Epidermal melanocyte (primary cell): ENCODE measurements at regions not wholly inside any gene's neighbourhood (a gene's known extent, or its start where the extent isn't known, plus 50 kb on each side); places are given as distances from the start of the nearest gene placed in this dataset.

Experiments used
- DNase-seq: peaks from one replicate; pipeline ENCODE4 v3.0.0; 2011; ENCODE audit warnings: low spot score; ENCODE audit not compliant: insufficient read length

DNA sequence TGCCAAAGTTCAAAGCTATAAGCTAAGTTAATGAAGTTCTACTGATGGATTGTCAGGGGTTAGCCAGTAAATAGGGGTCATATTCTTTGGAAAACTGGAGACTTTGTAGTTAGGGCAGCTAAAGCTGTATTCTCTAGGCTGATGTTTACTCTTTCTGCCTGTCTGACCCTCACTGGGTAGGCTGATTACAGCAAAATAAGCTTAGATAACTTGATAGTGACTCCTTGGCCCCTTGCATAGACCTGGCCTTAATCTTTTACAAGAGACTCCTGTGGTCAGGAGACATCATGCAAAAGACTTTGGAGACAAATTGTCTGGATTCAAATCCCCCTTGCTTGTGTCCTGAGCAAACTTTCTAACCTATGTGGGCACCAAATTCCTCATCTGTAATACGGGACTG is 314.4 kb upstream of the MSX2 start:
- no peak for DNase-seq

DNA sequence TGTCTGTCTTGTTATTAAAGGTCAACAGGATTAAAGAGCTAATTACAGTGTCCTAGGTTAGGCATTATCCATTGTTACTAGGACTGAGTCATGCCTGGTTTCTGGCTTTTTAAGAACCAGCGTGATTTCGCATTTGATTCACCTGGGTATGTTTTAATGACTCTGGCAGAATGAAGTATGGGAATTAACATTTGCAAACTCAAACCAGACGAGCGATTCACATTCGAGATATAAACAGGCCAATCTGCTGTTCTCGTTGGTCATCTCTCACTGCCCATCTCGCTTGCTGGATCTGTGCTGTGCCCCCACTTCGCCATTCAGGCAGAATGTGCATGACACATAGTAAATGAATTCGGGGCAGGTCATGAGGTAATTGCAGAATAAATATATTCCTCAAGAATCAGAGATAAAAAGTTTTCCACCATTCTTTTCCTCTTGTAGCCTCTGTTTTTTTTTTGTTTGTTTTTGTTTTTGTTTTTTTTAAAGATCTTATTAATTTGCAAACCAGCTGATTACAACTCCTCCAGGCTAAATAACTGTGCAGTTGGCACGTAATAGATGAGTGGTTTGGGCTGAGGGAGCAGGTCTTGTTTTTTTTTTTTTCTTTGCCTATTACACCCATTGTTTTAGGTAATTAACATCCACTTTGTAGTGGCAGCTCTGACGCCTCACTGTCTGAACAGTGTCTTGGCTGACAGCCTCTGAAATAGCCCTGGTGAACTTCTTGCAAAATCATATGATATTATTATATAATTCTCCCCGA is 313.5 kb upstream of the MSX2 start:
- no peak for DNase-seq

DNA sequence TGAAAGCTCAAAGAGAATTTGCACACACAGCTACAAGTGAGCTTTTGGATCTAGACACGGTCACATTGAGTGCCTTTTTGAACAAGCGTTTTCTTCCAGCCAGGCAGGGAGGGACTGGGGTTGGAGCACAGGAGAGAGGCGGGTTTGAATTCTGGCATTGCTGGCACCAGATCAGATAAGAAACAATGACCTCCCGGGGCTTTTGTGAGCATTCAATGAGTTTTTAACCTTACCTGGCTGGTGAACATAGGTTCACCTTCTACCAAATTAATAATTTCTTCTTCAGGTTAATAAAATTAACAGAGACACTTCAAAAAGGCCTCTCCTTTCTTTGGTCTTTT is 312.9 kb upstream of the MSX2 start:
- DNase-seq = no peak

DNA sequence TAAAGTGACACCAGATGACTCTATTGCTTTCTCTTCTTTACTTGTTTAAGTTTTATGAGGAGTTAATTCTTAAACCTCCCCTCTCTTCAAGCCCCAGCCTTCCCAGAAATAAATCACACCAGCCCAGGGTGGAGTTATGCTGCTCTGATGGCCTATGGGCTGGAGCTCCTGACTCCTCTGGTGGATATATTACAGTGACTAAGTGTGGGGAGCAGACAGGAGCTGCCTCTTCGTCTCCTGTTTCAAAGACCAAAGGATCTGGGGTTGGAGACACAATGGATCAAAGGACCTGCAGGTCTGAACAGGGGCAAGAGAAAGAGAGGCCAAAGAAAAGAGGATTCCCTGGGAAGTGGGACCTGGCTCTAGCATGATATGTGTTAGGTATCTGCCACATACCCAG is 312.0 kb upstream of the MSX2 start:
- no peak for DNase-seq

DNA sequence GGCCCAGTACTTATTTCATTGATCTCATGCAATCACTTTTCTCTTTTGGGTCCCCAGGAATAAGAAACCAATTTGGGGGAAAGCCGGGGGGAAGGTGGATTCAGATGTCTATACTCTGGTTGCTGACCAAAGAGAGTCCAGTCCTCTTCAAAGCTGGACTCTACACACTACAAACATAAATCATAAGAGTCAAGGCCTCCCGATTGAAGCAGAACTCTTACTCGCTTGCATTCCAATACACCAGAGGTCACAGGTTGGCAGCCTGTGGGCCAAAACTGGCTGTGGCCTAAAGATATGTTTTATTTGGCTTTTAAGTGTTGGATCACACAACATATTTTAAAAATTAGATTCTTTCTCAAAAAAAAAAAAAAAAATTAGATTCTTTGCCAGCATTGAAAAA is 311.4 kb upstream of the MSX2 start:
- no peak for DNase-seq

DNA sequence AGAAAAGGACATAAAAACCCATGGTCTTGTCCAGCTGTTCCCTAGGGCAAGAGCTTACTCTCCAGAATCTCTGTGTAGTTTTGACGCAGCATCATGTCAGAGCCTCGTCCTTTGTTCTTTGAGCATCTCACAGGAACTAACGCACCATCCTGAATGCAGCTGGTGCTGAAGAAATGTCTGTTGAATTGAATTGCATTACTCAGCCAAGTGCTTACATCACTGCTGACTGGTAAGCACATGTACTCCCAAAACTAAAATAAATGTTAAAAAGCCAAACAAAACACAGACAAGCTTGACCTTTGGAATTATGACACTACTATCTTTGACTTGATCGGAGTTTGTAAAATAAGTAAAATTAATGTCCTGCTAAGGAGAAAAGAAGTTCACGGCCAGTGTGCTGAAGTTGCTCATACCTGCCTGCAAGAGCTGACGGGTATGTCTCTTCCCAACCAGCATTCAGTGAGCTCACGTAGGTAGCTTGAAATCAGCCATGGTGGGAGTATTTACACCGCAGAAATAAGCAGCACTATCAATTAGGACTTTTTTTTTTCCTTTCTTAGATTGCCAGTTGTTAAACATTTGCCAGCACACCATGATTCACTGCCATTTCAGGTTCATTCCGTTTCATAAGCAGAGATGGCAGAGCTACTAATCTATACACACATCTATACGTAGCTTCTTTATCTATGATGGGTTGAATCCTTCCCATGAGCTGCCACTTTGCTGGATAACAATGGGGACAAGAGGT is 310.6 kb upstream of the MSX2 start:
- no peak for DNase-seq

DNA sequence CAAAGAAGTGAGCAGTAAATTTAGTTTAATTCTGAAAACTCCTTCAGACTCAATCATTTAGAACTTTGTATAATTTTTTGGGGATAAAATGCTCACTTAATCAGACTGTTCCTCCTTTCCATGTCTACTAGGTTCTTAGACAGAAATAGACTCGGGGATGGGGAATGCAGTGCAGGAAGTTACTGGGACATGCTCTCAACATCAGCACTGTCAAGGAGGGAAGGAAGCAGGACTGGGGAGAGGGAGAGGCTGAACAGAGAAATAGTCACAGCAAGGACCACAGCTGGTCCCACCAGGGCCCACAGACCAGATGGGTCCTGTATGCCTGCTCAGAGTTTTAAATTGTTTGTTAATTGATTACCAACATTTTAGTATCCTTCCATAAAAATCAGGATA is 310.1 kb upstream of the MSX2 start:
- DNase-seq = no peak

DNA sequence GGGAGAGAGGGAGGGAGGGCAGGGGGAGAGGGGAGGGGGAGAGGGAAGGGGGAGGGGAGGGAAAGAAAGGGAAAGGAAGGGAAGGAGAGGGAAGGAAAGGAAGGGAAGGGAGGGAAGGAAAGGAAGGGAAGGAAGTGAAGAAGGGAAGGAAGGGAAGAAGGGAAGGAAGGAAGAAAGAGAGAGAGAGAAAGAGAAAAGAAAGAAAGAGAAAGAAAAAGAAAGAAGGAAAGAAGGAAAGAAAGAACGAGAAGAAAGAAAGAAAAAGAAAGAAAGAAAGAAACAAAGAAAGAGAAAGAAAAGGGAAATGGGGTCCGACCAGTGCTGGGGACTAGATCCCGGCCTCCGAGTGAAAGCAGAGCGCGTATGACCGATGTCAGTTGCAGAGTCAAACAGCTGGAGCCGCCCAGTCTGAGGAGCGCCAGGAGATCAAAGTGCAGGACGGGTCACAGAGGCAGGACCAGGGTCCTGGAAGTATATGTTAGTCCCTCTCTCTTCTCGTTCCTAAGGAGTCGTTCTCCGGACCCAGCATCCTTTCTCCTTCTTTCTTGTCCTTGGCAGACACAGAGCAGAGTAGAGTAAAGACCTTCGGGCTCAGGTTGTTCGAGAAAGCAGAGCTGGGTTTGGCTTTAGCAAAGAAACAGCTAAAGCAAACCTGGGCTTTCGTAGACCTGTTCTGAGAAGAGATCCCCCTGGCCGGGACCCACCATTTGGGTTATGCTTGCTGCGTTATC is 305.4 kb upstream of the MSX2 start:
- DNase-seq = no peak

DNA sequence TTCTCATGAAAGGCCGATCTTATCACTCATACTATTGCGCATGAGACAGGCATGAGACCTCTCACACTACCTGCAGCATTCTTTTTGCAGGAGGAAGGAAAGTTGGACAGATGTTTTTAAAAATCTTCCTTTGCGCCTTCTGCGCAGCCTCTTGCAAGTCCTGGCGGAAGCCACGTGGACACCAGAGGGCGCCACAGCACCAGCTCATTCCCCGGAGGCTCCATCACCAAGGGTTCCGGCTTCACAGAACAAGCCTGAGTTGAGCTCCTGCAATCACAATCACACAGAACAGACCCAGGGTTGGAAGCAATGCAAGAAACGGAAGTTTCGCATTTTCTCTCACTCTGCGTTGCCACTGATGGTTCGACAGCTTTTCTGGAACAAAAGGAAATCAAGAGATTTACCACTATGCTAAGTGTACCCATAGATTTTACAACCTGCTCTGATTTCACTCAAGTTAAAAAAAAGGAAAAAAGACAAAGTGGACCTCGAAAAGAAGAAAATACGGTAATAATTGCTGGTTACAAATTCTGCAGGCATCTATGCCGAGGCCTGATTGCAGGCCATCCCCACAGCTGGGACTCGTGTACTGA is 304.7 kb upstream of the MSX2 start:
- peak; percentile 80 for DNase-seq

DNA sequence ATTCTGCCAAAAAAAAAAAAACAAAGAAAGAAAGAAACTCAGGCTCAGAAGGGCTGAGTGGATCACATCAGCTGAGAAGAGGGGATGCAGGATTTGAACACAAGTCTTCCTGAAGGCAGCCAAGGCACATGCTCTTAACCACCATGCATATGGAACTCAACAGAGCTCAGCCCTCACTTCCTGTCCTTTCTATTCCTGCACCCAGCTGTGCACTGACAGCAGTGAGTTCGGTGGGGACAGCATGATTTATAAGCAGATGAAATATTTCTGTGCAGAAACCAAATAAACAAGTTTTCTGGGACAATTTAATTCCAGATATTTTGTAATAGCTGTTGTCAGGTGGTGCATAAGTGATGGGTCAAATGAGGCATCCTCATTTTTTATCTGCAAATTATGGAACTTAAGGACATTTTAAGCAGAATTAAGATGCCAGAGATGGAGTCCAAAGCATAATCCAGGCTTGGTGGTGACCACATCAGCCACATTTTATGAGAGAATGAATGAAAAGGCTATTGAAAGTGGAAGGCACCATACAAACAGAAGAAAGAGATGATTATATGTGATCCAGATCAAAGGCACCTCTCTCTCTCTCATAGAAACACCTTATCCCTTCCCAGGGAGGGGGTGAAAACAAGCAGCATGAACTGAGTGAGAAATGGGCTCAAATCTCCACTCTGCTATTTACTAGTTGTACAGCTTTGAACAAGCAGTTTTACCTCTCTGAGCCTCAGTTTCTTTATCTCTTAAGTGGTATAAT is 303.6 kb upstream of the MSX2 start:
- DNase-seq = no peak

DNA sequence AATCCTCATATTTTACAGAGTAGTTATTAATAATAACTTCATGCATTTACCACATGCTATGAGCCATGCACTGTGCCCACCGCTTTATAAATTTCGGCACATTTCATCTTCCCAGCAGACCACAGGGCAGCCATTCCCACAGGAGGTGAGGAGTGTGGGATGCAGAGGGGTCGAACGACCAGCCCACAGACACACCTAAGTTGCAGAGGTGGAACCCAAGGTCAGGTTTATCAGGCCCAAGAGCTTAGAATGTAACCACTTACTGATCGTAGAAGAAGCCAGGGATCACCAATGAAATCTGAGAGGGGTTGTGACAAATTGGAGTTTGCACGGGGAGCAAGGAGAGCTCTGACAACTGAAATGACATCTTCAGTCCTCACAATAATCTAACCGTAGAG is 303.0 kb upstream of the MSX2 start:
- DNase-seq = no peak

DNA sequence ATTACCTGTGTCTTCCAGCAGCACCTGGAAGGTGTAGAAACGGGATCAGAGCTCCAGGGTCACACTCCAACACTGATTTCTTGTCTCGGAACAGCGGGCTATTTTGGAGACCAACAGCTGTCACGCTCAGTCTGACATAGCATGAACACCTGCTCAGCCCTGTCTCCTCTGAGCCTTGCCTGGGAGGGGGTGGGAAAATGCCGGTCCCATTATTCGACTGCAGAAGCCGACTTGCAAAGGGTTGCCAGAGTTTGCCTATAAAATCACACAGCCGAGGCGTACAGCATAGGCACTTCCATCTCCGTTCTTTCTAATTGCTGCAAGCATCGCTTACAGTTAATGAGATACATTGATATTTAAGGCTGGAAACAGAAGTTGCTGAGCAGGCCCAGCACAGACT is 300.8 kb upstream of the MSX2 start:
- DNase-seq = no peak

DNA sequence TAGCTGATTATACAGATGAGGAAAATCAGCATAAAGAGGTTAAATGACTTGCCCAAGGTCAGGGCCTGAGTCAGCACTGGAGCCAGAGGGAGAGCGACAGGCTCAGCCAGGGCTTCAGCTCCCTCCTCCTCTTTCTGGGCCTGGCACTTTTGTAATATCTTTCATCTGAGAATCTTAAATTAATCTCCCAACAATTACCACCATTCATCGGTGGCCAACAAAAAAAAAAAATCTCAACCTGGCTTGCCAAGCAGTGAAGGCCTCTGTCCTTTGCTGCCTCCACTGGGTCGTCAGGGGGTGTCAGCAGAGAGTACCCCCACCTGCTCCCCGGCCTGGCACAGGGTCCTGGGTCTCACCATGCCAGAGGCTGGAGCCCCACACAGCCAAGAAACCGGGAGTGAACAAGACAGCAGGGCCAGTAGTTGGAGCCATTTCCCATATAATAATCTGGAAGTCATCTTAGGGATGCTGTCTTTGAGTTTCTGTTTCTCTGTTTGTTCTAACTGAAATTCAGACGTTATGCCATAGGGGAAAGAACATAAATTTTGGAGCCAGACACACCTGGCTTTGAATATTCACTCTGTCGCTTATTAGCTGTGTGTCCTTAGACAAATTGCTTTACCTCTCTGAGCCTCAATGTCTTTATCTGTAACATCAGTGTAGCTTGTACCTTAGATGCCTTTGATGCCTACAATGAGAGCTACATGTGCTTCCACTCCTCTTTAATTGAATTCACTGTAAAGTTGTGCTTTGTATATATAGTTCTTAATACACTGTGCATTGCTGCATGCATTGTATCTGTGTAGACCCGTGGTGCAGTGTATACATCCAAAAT is 299.9 kb upstream of the MSX2 start:
- no peak for DNase-seq

DNA sequence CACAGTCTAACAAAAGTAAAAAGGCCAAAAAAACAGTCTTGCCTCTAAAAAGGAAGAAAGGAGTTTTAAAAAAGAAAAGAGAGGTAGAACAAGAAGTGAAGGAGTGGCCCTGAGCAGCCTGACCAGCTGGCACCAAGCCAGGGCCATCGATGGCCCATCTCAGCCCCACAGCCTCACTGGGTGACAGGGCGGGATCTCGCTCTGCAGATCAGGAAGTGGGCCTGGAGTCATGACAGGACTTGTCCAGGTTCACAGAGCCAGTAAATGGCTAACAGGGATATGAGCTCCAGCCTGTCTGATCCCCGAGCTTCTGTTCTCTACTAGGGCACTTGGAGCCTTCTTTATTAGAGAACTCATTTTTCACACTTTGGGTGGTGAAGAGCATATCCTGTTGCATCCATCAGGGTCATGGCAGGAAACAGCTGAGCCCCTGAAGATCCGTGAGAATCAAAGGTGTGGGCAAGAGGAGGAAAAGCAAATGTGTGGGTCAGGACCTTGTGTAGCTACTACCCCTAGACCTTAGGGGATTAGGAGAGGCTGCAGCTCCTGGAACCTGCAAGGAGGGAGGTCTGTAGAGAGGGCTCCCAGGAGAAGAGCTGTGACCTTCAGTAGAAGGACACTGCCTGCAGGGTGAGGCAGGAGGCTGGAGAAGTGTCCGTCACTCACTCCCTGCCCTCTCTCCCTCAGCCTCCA is 299.0 kb upstream of the MSX2 start:
- DNase-seq = no peak

DNA sequence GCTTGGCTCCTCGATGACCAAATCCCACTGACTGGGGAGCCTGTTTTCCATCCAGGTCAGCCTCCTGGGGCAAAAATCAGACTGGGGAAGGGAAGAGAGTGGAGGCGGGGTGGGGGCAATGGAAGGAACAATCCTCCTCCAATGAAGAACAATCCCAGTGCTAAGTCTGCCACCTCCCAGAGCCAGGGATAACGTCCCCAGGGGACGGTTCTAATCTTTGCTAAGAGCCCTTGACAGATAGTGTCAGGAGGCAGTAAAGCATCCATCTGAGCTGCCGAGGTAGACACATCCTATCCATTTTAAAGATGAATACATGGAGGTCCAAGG is 298.5 kb upstream of the MSX2 start:
- no peak for DNase-seq

DNA sequence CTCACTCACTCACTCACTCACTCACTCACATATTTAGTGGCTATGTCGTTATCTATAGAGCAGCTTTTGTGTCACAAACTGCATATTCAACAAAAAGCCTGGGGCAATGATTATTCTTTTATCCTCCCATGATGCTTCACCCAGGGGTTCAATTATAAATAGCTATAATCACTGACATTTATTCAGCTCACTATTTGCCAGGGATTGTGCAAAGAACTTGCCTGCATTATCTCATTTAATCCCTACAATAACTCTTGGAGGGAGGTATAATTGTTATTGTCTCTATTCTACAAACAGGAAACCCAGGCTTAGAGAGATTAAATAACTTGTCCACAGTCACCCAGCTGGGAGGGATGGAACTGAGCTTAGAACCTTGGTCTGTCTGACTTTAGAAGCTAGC is 298.0 kb upstream of the MSX2 start:
- no peak for DNase-seq

DNA sequence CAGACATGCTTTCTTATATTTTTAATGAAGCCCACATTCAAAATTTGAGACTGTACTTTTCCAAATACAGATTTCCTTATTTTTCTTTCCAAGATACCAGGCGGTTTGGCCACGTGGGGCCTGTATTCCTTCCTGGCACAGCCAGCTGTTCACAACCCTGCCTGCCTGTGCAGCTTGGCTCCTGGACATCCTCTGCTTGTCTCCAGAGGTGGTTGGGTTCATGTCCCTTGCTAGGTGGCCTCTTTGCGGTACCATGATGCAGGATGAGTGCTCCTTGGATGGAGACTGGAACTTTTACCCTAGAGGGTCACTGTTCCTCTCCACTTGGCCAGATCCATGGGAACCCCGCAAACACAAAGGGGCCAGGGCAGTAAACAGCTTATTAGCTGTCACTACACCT is 297.5 kb upstream of the MSX2 start:
- no peak for DNase-seq

DNA sequence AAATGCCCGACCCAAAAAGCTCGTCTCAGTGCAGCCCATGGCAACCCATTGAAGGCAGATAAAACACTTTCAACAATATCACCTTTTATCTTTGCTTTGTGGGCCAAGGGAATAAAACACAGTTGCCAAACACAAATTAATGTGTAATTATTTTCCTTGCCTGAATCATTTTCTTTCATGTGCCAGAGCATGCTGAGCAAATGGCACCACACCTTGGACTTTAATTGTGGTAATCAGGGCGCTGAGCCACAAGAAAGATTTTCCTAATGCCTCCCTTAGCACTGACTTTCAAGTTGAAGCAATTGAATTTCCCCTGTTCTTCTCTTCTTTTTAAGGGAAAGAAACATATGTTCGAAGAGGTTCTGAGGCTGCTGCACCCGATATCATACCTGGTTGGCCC is 297.1 kb upstream of the MSX2 start:
- no peak for DNase-seq

DNA sequence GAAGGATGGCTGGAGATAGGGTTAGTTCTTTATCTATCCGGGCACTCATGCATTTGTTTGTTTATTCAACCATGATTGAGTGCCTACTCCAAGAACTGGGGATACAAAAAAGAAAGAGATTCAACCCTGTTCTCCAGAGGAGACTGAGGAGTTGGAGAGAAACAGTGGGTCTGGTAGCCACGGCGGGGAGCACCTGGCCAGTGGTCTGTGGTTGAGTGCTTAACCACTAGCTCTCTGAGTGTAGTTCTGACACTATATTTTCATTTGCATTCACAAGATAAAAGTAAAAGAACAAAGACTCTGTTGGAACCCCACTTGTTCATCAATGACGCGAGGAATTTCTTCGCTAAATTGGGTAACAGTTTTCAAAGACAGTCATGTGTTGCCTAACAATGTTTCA is 295.5 kb upstream of the MSX2 start:
- no peak for DNase-seq

DNA sequence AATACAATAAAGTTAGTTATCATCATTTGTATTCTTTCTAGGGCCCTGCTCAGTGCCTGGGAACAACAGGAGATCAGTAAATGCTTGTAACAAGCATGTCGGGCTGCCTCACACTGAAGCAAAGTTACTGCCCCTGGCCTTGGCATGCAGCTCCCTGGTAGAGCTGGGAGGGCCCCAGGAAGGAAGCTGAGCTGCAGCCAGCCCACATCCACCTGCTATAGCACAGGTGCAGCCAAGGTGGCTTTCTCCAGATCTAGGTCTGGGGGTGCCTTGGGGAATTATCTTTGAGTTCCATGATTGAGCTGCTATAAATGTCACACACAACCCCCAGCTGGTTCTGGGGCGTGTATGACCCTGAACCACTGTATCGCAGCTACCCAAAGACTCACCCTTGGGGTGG is 293.4 kb upstream of the MSX2 start:
- no peak for DNase-seq
